Caco-2 (cell line): ENCODE measurements at regions not wholly inside any gene's neighbourhood (a gene's known extent, or its start where the extent isn't known, plus 50 kb on each side); places are given as distances from the start of the nearest gene placed in this dataset.

Experiments
- BruUV-seq: library from RNA; stranded (reverse); fragments of 400-500 nt; replicated peaks from 2 replicates; lab custom pipeline; 2021; lab: Mats Ljungman, UMichigan
- CTCF ChIA-PET: fragments of 300-600 bp; sonication (Branson Sonifier 250); formaldehyde crosslinking; loops from one replicate; lab custom pipeline; 2022; ENCODE audit warnings: antibody characterized with exemption; lab: Charles Lee
- POLR2A ChIA-PET: fragments of 300-600 bp; sonication (Branson Sonifier 250); formaldehyde crosslinking; loops from one replicate; lab custom pipeline; 2022; ENCODE audit warnings: antibody characterized with exemption; lab: Charles Lee
- DNase-seq, 2 experiments: peaks; one replicate each; pipeline versions ENCODE4 v3.0.0 to v3.0.0-alpha.2; 2020 to 2022
- H3K27me3 ChIP-seq: replicated peaks from 2 replicates; pipeline ENCODE4 v1.6.0; 2011; ENCODE audit warnings: low read length; ENCODE audit not compliant: control insufficient read depth, insufficient read depth
- H3K36me3 ChIP-seq: 2 replicates; pipeline ENCODE4 v1.5.1; 2011; ENCODE audit warnings: low read length; ENCODE audit not compliant: control insufficient read depth, insufficient read depth
- H3K4me1 ChIP-seq: fragments of 250-450 bp; sonication (Bioruptor Pico); 2 replicates; pipeline ENCODE4 v1.5.1; 2020; ENCODE audit warnings: mild to moderate bottlenecking
- H3K4me3 ChIP-seq: 2 replicates; pipeline ENCODE4 v1.5.1; 2011; ENCODE audit warnings: low read depth, mild to moderate bottlenecking, control low read depth, low read length
- H3K9me3 ChIP-seq: fragments of 250-450 bp; sonication (Bioruptor Pico); 2 replicates; pipeline ENCODE4 v1.5.1; 2020; ENCODE audit warnings: mild to moderate bottlenecking, moderate library complexity
- H3K27ac Mint-ChIP-seq: one replicate; pipeline ENCODE4 v1.8.0; 2022; ENCODE audit warnings: mixed read lengths; ENCODE audit not compliant: unreplicated experiment
- H3K27me3 Mint-ChIP-seq: one replicate; pipeline ENCODE4 v1.8.0; 2022; ENCODE audit warnings: mixed read lengths; ENCODE audit not compliant: insufficient read depth, unreplicated experiment
- H3K36me3 Mint-ChIP-seq: one replicate; pipeline ENCODE4 v1.8.0; 2022; ENCODE audit warnings: mild to moderate bottlenecking, mixed read lengths; ENCODE audit not compliant: insufficient read depth, unreplicated experiment
- H3K4me1 Mint-ChIP-seq: one replicate; pipeline ENCODE4 v1.8.0; 2022; ENCODE audit warnings: low read depth, mixed read lengths; ENCODE audit not compliant: unreplicated experiment
- H3K4me3 Mint-ChIP-seq: one replicate; pipeline ENCODE4 v1.8.0; 2022; ENCODE audit warnings: mild to moderate bottlenecking, moderate library complexity, mixed read lengths; ENCODE audit not compliant: unreplicated experiment
- H3K9me3 Mint-ChIP-seq: one replicate; pipeline ENCODE4 v1.8.0; 2022; ENCODE audit warnings: mixed read lengths; ENCODE audit not compliant: unreplicated experiment
- intact Hi-C: fragments of 100-400 bp; cut with micrococcal nuclease; formaldehyde crosslinking; loops from one replicate; pipeline ENCODE4 v1.10.0; 2022; ENCODE audit not compliant: unreplicated experiment
- TF ChIP-seq, protein P1 (sequence below), 2 experiments: fragments of 200-600 bp in 1 of 2; IDR thresholded peaks; 1 replicate in 1 of 2; 2 replicates in 1 of 2; pipeline versions ENCODE4 v1.5.1 to v1.8.0; 2011 to 2022; ENCODE audit warnings: antibody characterized with exemption in 1 of 2, control low read depth in 1 of 2, inconsistent platforms in 1 of 2, low read depth in 1 of 2, low read length in 1 of 2, mild to moderate bottlenecking in 1 of 2, moderate library complexity in 1 of 2; ENCODE audit not compliant: insufficient read depth in 1 of 2, severe bottlenecking in 1 of 2, unreplicated experiment in 1 of 2

DNA sequence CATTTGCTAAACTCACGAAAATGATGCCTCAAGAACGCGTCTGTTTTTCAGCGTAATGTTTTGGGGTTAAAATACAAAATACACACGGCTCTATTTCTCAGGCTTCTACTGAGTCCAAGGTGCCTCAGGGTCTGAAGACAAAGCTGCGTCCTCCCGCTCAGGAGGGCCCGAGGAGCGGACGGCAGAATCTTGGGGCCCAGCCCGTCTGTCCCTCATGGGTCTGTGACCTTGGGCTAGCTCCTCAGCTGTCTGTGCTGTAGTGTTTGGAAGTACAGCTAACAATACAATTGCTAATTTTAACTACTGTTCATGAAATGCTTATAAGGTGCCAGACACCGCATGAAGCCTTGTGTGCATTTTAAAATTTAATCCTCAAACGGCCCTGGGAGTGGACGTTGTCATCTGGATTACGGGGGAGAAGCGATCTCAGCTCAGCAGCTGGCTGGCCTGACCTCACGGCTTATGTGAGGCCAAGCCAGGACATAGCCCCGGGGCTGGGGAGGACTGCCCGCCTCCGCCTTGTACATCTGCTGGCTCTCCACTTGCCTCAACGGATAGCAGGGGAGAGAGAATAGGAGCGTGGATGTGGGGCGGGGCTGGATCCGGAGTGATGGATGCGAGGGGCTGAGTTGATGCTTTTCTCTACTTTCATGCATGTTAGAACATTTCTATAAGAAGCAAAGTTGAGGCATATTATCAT, 357.4 kb downstream of the GLRX3 start:
- H3K36me3 ChIP-seq: no peaks in the 10 kb centered on the region
- H3K4me1 ChIP-seq: peaks cover 12% of the 10 kb centered on the region
- Mint-ChIP-seq H3K27ac (no peak overlapping the region), H3K4me1 (no peaks in the 10 kb centered on the region), H3K27me3 (peaks cover 6% of the 10 kb centered on the region), H3K9me3 (no peaks in the 10 kb centered on the region), H3K36me3 (no peaks in the 10 kb centered on the region), H3K4me3 (no peak overlapping the region)
- TF ChIP-seq, protein P1, sequence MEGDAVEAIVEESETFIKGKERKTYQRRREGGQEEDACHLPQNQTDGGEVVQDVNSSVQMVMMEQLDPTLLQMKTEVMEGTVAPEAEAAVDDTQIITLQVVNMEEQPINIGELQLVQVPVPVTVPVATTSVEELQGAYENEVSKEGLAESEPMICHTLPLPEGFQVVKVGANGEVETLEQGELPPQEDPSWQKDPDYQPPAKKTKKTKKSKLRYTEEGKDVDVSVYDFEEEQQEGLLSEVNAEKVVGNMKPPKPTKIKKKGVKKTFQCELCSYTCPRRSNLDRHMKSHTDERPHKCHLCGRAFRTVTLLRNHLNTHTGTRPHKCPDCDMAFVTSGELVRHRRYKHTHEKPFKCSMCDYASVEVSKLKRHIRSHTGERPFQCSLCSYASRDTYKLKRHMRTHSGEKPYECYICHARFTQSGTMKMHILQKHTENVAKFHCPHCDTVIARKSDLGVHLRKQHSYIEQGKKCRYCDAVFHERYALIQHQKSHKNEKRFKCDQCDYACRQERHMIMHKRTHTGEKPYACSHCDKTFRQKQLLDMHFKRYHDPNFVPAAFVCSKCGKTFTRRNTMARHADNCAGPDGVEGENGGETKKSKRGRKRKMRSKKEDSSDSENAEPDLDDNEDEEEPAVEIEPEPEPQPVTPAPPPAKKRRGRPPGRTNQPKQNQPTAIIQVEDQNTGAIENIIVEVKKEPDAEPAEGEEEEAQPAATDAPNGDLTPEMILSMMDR (IDR thresholded peaks at IDR 0.05; ENCODE audit: insufficient read depth in 1 of 2, low read depth in 1 of 2, low read length in 1 of 2, severe bottlenecking in 1 of 2, unreplicated experiment in 1 of 2): no peak
- no peak for DNase-seq
- no peaks in the 10 kb centered on the region for H3K27me3 ChIP-seq
- no peak overlapping the region for H3K4me3 ChIP-seq
- H3K9me3 ChIP-seq: peaks cover 3% of the 10 kb centered on the region
- intact Hi-C loops: no loop called here
- ChIA-PET CTCF (no interaction called here), POLR2A (no interaction called here)
- no TSS peak for BruUV-seq

GRCh38 chr10:130495116-130495862, 359.1 kb downstream of the GLRX3 start:
- Histone ChIP-seq H3K36me3 (no peaks in the 10 kb centered on the region), H3K27me3 (no peaks in the 10 kb centered on the region), H3K4me1 (peaks cover 12% of the 10 kb centered on the region), H3K4me3 (no peak overlapping the region), H3K9me3 (peaks cover 3% of the 10 kb centered on the region)
- no peak overlapping the region for H3K27ac Mint-ChIP-seq
- intact Hi-C loops: no loop called here
- H3K36me3 Mint-ChIP-seq: no peaks in the 10 kb centered on the region
- H3K4me1 Mint-ChIP-seq: no peaks in the 10 kb centered on the region
- DNase-seq: no peak
- peaks cover 9% of the 10 kb centered on the region for H3K27me3 Mint-ChIP-seq
- no TSS peak for BruUV-seq
- no peak overlapping the region for H3K4me3 Mint-ChIP-seq
- ChIA-PET CTCF (no interaction called here), POLR2A (no interaction called here)
- H3K9me3 Mint-ChIP-seq: no peaks in the 10 kb centered on the region
- TF ChIP-seq, protein P1 (IDR thresholded peaks at IDR 0.05; ENCODE audit: insufficient read depth in 1 of 2, low read depth in 1 of 2, low read length in 1 of 2, severe bottlenecking in 1 of 2, unreplicated experiment in 1 of 2): no peak

GRCh38 chr10:130495891-130496636, 359.9 kb downstream of the GLRX3 start:
- Mint-ChIP-seq H3K4me3 (no peak overlapping the region), H3K27ac (no peak overlapping the region), H3K4me1 (no peaks in the 10 kb centered on the region), H3K36me3 (no peaks in the 10 kb centered on the region), H3K9me3 (no peaks in the 10 kb centered on the region), H3K27me3 (peaks cover 12% of the 10 kb centered on the region)
- DNase-seq: no peak
- TF ChIP-seq, protein P1 (IDR thresholded peaks at IDR 0.05; ENCODE audit: insufficient read depth in 1 of 2, low read depth in 1 of 2, low read length in 1 of 2, severe bottlenecking in 1 of 2, unreplicated experiment in 1 of 2): no peak
- POLR2A ChIA-PET: no interaction called here
- Histone ChIP-seq H3K4me3 (no peak overlapping the region), H3K9me3 (peaks cover 3% of the 10 kb centered on the region), H3K36me3 (no peaks in the 10 kb centered on the region), H3K27me3 (no peaks in the 10 kb centered on the region), H3K4me1 (peaks cover 11% of the 10 kb centered on the region)
- BruUV-seq: no TSS peak
- CTCF ChIA-PET: no interaction called here
- intact Hi-C loops: no loop called here
